ENCODE measurements at regions not wholly inside any gene's neighbourhood (a gene's known extent, or its start where the extent isn't known, plus 50 kb on each side); places are given as distances from the start of the nearest gene placed in this dataset.
"Not testable (repeated sequence)": the region's sequence is repeated elsewhere in the genome, so short reads cannot be mapped to it uniquely, and the experiment has no call there.

DNA sequence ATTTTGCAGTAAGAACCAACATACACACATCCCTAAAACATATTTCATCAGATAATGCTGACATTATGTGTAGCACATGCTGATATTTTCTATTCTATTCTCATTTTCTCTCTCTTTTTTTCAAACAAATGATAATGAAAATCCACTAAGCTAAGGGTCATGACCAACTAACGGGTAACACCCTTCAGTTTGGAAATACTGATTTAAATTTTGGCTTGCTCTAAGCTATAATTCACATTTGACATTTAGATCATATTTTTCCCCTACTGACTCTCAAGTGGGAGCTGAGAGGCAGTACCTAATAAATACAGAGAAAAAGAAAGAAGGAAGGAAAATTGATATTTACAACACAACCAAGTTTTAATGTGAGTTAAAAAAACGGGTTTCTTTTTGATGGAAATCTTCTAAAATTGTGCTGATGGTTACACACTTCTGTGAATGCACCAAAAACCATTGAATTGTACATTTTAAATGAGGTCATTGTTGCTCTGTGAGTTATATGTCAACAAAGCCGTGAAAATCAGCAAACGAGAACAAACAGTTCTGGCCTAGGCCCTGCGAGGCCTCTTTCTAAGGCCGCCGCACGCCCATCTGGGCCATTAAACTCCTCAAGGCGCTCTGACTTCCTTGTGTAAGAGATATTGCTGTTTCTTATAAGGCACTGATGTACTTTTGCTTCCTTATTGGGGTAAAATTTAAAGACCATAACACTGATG lies 124.2 kb downstream of the GALR1 start:
- no peak for DNase-seq (ENCODE audit: low read depth)

DNA sequence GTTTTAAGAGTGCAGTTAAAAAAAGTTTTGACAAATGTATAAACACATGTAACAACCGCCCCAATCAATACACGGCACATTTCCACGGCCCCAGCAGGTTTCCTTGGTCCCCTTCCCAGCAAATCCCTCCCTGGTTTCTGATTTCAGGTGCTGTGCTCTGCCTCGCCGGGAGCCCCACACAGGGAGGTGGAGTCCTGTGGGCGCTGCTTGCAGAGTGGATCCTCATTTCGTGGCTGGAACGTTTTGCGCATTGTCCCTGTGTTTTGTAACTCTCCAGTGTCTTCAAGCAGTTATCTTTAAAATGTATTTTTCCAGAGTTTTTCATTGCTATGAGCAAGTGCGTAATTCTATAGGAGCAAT lies 124.8 kb downstream of the GALR1 start:
- DNase-seq (ENCODE audit: low read depth) = no peak

DNA sequence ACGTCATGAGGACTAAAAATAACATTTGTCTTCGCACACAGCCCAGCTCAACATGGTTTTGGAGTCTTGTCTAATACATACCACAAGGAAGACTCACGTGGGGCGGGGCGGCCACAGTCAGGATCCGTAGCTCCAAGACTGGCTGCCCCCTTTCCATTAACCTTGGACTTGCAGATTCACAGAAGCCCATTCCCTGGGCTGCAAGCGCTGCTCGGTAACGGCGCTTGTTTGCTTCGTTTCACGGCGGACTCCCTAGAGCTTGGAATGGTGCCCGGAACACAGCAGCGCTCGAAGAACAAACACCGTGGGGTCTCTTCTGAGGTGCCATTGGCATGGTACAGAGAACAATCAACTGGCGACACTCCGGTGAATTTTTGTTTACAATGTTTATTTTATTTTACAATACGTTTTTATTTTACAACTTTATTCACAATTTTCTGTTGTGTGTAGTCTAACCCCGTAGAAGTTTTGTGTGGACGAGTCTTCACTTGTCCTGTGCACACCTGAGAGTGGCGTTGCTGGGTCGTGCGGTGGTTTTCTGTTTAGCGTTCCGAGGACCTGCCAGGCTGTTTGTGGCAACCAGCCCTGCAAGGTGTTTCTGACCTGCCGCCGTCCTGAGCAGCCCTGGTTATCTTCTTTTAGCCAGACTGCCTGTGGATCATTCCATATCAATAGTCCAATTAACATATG lies 126.5 kb downstream of the GALR1 start:
- no peak for DNase-seq (ENCODE audit: low read depth)

DNA sequence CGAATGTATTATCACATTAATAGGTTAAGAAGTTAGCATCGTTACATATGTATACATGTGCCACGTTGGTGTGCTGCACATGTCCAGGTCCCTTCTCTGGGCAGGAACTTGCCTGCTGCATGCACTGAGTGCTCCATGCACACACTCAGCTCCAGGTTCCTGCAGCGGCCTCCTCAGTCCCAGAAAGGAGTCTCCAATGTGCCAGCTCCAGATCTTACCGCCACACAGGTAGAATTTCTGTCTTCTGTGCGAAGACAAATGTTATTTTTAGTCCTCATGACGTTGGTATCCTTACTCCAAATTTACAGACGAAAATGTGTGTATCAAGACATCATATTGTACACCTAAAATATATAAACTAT lies 127.1 kb downstream of the GALR1 start:
- no peak for DNase-seq (ENCODE audit: low read depth)

DNA sequence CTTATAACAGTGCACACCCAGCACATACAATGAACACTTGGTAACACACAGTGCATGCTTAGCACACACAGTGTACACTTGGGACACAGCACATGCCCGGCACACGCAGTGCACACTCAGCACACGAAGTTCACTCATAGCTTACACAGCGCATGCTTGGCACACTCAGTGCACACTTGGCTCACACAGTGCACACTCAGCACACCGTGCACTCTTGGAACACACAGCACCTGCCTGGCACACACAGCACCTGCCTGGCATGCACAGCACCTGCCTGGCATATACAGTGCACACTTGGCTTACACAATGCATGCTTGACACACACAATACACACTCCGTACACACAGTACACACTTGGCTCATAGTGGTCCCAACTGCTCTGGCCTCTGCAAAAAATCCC lies 128.2 kb downstream of the GALR1 start:
- no peak for DNase-seq (ENCODE audit: low read depth)

DNA sequence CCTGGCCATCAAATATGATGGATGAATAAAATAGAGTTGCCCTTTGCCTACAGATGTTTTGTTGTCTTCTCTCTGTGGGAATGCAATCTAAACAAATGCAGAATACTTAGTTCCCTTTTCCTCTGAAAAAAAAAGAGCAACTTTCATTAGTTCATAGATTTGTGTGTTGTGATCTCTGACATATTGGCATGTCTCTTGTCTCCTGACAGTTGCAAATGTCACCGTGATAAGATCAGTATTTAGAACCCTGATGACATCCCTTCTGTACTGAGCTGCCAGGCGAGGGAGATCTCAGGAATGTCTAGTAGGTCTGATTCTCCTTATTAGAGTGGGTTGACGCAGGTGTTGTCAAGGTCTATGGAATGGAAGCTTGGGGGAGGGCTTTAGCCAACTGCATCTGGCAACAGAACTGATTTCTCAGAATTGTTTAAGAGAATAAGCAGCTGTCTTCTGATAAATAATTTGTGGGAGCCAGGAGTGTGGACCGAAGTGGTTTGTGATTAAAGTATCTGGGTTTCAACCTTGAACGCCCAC lies 130.4 kb downstream of the GALR1 start:
- DNase-seq (ENCODE audit: low read depth) = no peak

DNA sequence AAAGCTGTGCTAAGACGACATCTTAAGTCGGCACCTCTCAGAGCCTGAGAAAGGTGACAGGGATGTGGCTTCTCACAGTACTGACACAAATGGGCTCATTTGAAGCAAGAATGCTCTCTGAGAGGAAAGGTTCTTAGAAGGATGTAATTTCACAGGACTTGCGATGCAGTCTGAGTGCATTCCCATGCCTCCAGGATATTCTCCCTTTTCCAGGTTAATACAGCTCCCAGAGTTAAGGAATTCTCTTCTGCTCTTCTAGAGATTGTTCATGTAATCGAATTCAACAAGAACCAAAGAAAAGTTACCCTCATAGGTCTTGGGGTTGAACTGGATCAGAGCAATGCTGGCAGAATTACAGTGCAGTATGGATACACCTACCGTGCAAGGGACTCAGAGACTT lies 131.0 kb downstream of the GALR1 start:
- no peak for DNase-seq (ENCODE audit: low read depth)

DNA sequence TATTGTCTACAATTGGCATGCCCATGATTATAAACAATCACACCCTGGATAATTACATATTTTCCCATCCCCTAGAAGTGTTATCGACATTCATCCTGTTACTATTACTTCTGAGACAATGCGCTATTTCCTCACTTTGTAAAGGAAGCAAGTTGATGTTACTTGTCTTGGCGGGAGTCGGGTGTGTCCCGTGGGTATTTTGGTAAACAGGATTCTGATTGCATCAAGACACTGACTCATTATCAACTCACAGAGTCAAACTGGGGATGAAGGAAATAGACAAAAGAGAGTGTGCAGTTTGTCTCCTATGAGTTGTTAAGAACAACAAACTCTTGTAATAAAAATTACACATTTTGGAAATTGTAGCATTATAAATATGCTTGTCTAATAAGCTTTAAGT lies 142.7 kb downstream of the GALR1 start:
- DNase-seq (ENCODE audit: low read depth) = no peak

DNA sequence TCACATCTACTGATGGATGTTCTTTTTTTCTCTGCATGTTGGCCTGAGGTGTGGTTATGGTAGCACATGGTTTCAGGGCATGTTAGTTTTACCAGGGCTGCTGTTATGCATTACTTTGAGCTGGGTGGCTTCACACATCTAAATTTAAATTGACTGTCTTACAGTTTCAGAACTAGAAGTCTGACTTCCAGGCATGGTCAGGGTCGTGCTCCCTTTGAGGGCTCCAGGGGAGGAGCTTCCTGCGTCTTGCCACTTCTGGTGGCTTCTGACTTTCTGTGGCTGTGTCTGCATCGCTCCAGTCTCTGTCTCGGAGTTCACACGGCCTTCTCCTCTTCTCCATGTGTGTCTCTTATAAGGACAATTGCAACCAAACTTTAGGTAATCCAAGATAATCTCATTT lies 143.9 kb downstream of the GALR1 start:
- DNase-seq (ENCODE audit: low read depth) = no peak

DNA sequence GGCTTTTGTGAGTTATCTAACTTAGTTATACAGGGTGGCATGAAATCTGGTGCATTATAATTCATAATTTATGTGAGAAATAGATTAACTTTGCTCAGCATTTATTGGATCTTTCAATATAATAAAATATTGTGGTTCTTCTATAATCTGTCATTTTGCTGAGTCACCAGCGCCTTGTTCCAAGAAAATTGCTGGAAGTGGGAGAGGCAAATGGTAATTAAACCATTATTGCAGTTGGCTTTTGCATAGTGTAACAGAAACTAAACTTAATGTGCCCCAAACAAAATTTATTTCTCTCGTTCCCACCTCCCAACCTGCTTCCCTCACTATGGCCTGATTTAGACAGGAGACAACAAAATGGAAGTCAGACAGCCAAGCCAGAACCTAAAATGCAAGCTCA lies 146.3 kb downstream of the GALR1 start:
- no peak for DNase-seq (ENCODE audit: low read depth)

DNA sequence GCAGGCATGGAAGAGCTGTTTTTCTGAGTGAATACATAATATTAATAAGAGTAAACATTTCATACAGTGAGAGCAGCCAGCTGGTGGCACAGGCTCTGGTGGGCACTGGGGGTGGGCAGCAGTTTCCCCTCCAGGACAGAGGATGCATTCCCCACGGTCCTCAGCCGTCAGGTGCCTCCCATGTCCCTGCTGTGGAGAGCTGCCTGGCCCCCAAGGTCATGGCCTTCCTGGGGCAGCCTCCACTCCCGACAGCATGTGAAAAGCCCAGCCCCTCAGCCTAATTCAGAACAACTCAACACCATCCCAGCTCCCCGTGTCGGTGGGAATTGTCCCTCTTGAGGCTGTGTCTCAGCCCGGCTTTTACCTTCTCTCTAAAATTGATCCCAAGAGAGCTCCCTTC lies 147.4 kb downstream of the GALR1 start:
- DNase-seq (ENCODE audit: low read depth) = no peak

DNA sequence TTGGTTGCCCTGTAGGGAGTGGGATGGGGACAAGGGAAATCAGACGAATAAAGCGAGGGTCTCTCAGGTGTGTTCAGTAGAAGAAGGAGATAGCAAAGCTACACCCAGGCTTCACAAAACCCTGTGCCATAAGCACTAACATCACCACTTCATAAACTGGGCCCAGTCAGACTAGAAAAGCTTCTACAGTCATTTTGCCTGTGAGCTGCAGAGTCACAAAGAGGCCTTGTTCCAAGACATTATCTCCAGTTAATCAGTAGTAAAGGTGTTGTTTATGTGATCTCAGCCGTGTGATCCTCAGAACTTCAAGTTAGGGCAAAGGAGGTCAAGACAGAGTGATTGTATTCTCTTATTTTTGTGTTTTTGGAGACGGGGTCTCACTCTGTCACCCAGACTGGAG lies 148.0 kb downstream of the GALR1 start:
- no peak for DNase-seq (ENCODE audit: low read depth)

DNA sequence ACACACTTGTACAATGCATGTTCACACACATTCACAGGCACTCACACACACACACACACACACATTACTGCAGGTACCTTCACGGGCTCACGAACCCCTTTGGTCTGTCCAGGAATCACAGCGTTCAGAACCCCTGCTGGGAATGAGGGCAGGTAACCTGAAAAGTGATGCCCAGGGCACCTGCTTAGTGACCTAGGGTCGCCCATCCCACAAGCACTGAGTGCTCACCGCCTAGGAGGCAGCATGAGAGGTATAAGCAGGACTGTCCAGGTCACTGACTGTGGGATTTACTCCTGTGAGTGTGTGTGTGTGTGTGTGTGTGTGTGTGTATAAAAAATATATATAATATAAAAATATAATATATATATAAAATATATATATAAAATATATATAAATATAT lies 150.9 kb downstream of the GALR1 start:
- DNase-seq (ENCODE audit: low read depth) = no peak

DNA sequence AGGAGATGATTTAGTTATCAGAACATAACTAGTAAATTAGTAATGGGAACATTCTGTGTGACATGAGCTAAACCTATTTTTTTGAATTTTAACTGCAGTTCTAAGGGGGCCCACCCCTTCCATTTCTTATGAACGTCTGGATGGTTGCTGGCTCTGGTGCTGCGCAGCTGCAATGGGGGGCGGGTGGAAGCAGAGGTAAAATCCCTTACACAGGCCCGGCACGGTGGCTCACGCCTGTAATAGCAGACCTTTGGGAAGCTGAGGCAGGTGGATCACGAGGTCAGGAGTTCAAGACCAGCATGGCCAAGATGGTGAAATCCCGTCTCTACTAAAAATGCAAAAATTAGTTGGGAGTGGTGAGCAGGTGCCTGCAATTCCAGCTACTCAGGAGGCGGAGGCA lies 151.5 kb downstream of the GALR1 start:
- DNase-seq (ENCODE audit: low read depth) = no peak

DNA sequence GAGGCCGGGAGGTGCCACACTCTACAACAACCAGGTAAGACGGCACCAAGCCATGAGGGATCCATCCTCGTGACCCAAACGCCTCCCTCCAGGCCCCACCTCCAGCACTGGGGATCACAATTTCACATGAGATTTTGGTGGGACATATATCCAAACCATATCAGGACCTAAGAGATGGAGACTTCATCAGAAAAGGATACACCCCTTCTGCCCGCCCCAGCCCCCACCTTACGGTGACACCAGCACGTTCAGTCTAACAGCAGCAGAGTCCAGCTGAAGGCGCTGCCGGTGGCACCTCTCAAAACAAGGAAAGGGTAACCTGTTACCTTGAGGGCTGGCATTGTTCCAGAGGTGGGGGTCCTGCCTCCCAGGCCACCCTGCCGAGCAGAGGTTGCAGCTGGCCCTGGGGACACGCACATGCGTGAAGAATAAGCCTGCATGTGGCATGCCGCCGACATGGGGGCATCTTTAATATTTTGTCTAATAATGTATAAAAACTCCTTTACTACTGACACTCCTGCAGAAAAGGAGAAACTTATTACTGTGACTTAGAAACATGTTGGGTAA lies 154.4 kb downstream of the GALR1 start:
- DNase-seq (ENCODE audit: low read depth) = no peak

DNA sequence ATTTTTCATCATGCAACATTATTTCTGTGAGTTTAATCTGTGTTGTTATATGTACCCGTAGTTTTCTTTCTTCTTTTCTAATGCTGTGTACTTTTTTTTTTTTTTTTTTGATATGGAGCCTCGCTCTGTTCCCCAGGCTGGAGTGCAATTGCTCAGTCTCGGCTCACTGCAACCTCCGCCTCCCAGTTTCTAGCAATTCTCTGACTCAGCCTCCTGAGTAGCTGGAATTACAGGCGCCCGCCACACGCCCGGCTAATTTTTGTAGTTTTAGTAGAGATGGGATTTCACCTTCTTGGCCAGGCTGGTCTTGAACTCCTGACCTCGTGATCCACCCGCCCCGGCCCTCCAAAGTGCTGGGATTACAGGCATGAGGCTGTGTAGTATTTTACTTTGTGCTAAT lies 155.4 kb downstream of the GALR1 start:
- no peak for DNase-seq (ENCODE audit: low read depth)

DNA sequence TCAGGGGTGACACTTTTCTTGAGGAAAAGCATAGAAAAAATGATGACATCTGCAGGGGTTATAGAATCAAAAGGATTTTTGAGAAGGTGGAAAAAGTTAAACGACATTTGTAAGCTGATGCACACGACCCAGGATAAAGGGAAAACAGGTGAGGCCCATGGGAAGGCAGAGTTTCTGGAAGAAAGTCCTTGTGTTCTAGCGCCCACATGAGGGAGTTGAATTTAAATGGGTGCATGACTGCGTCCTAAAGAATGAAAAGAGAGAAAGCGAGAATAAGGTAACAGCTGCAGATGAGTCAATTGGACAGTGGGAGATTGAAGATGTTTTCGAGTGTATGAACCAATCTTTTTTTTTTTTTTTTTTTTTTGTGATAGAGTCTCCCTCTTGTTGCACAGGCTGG lies 158.1 kb downstream of the GALR1 start:
- DNase-seq (ENCODE audit: low read depth) = no peak

DNA sequence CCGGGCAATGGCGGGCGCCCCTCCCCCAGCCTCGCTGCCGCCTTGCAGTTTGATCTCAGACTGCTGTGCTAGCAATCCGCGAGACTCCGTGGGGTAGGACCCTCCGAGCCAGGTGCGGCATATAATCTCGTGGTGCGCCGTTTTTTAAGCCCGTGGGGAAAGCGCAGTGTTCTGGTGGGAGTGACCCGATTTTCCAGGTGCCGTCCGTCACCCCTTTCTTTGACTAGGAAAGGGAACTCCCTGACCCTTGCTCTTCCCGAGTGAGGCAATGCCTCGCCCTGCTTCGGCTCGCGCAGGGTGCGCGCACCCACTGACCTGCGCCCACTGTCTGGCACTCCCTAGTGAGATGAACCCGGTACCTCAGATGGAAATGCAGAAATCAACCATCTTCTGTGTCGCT lies 171.9 kb downstream of the GALR1 start:
- not testable (repeated sequence) for DNase-seq (ENCODE audit: low read depth)

DNA sequence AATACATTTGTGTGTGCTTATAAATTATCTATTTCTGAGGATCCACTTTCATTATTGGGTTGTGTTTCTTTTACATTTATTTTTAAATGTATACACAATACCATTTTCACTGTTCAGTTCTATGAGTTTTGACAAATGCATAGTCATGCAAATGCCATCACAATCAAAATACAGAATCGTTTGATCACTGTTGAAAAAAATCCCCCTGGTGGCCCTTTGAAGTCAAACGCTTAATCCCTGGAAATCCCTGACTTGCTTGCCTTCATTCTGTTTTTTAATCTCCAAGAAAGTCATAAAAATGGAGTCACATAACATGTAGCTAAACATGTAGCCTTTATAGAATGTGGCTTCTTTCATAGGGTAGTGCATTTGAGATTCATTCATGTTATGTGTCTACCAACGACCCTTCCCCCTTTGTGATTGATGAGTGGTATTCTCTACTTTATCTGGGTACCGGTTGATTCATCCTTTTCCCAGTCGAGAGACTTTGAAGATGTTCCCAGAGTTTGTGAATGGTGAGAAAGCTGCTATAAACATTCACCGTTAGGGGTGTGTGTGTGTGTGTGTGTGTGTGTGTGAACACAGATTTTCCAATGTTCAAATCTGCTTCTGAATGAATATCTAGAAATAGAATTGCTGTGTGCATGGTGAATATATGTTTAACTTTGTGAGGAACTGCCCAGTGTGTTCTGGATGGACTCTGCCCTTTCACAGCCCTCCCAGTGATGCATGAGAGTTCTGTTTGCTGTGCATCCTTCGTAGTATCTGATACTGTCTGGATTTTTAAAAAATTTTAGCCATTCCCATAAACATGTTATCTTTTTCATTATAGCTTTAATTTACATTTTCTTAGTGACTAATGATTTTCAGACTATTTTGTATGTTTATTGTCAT lies 173.6 kb downstream of the GALR1 start:
- DNase-seq (ENCODE audit: low read depth) = no peak

DNA sequence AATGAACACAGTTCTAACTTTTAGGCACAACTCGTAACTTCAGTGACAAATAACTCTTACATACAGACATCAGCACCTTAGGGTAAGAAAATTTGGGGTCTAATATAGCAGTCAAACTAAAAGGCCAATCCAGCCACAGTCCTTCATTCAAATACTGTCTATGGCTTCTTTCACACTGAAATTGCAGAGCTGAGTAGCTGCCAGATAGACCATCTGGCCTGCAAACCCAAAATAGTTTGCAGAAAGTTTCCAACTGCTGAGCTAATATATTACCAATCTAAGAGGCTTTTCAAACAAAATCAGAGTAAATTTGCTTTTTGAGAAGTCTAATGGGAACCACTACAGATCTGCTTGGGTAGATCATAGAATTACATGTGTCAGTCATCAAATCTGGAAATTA lies 183.4 kb downstream of the GALR1 start:
- no peak for DNase-seq (ENCODE audit: low read depth)

DNA sequence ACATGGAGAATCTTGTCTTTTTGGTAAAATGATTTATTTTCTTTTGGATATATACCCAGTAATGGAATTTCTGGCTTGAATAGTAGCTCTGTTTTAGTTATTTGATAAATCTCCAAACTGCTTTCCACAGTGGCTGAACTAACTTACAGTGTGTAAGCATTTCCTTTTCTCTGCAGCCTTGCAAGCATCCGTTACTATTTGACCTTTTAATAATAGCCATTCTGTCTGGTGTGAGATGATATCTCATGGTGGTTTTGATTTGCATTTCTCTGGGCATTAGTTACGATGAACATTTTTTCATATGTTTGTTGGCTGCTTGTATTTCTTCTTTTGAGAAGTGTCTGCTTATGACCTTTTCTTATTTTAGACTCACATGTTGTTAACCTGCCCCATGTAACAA lies 190.2 kb downstream of the GALR1 start:
- no peak for DNase-seq (ENCODE audit: low read depth)

DNA sequence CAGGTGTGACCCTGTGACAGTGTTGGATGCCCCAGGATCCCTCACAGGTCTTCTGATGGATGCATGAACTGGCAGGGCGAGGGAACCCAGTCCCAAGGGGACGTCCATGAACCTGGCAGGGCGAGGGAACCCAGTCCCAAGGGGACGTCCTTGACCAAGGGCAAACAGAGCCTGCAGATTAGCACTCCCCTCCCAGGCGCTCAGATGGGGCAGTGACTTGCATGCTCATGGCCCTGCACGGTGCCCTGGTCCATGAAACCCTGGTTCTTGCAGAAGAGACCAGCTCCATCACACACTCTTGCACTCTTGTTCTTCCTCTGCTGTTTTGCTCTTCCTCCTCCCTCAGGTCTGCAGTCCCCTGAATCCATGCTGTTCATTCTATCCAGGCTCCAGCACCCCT lies 192.7 kb downstream of the GALR1 start:
- no peak for DNase-seq (ENCODE audit: low read depth)

DNA sequence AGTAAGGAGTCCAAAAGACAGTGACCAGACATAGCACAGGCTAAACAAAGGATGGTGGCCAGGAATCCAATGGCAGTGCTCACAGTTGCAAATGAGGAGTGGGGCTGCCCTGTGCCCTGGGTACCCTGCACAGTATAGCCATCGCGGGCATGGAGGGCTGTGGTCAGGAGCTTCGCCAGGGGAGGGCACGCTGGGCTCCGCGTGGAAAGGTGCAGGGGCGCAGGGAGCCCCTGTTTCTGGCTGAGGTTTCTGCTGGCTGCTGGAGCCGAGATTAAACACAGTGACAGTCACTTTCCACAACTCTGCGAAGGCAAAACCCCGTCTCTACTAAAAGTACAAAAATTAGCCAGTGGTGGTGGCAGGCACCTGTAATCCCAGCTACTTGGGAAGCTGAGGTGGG lies 194.7 kb downstream of the GALR1 start:
- DNase-seq (ENCODE audit: low read depth) = no peak
